Fibroblast of pulmonary artery (primary cell): ENCODE measurements at regions not wholly inside any gene's neighbourhood (a gene's known extent, or its start where the extent isn't known, plus 50 kb on each side); places are given as distances from the start of the nearest gene placed in this dataset.
"Not testable (repeated sequence)": the region's sequence is repeated elsewhere in the genome, so short reads cannot be mapped to it uniquely, and the experiment has no call there.

ENCODE experiments used
- DNase-seq: peaks from one replicate; pipeline ENCODE4 v3.0.0-alpha.2; 2010; ENCODE audit warnings: low read depth
- H3K4me3 ChIP-seq: replicated peaks from 2 replicates; pipeline ENCODE4 v1.5.1; 2011; ENCODE audit warnings: low read depth, mild to moderate bottlenecking, control low read depth, low read length, moderate library complexity
- CTCF ChIP-seq: IDR thresholded peaks from 2 replicates; pipeline ENCODE4 v1.5.1; 2011; ENCODE audit warnings: mild to moderate bottlenecking, control low read depth, low read length, inconsistent platforms; ENCODE audit errors: missing control alignments

GRCh38 chr4:58871509-58871908, 1761.3 kb upstream of the IGFBP7 start:
- no peak for DNase-seq
- no peak for TF ChIP-seq CTCF
- no peak overlapping the region for H3K4me3 ChIP-seq

GRCh38 chr4:58849026-58849425, 1738.8 kb upstream of the IGFBP7 start:
- H3K4me3 ChIP-seq = no peak overlapping the region
- TF ChIP-seq CTCF = no peak
- DNase-seq = no peak

GRCh38 chr4:58843455-58843854, 1733.3 kb upstream of the IGFBP7 start:
- no peak overlapping the region for H3K4me3 ChIP-seq
- DNase-seq = no peak
- TF ChIP-seq CTCF = no peak

- no peak overlapping the region for H3K4me3 ChIP-seq
- no peak for DNase-seq
- no peak for TF ChIP-seq CTCF
Measured at GRCh38 chr4:58833126-58833525, 1722.9 kb upstream of the IGFBP7 start.

GRCh38 chr4:58825278-58825677, 1715.1 kb upstream of the IGFBP7 start:
- DNase-seq = no peak

GRCh38 chr4:58818560-58818959, 1708.4 kb upstream of the IGFBP7 start:
- DNase-seq, H3K4me3 ChIP-seq: not testable (repeated sequence)

More at GRCh38 chr4:58825278-58825677, 1715.1 kb upstream of the IGFBP7 start:
- TF ChIP-seq CTCF = no peak
- H3K4me3 ChIP-seq = no peak overlapping the region

- H3K4me3 ChIP-seq = no peak overlapping the region
- DNase-seq = no peak
- no peak for TF ChIP-seq CTCF
Measured at GRCh38 chr4:58809948-58810347, 1699.8 kb upstream of the IGFBP7 start.

GRCh38 chr4:58809366-58809765, 1699.2 kb upstream of the IGFBP7 start:
- peak; percentile 1 for DNase-seq
- no peak for TF ChIP-seq CTCF
- H3K4me3 ChIP-seq = no peak overlapping the region
